A549 (cell line): ENCODE measurements at regions not wholly inside any gene's neighbourhood (a gene's known extent, or its start where the extent isn't known, plus 50 kb on each side); places are given as distances from the start of the nearest gene placed in this dataset.

Experiments used
- CTCF ChIP-seq: fragments of >200 bp; sonication (Bioruptor Twin); formaldehyde crosslinking; IDR thresholded peaks from 3 replicates; pipeline ENCODE4 v1.5.1; 2016
- EHMT2 ChIP-seq: fragments of 200-600 bp; sonication (generic); IDR thresholded peaks from 2 replicates; pipeline ENCODE4 v1.6.1; 2016; ENCODE audit warnings: antibody characterized with exemption, low read depth, mild to moderate bottlenecking, moderate library complexity
- ELK1 ChIP-seq: fragments of 150-350 bp; IDR thresholded peaks from 2 replicates; pipeline ENCODE4 v1.6.1; 2014; ENCODE audit warnings: low read depth, mild to moderate bottlenecking, low read length
- EP300 ChIP-seq, 2 experiments: fragments of >200 bp; sonication (Bioruptor Twin); formaldehyde crosslinking; IDR thresholded peaks; 2 replicates in 1 of 2; 3 replicates in 1 of 2; pipeline ENCODE4 v1.6.1; 2016 to 2017
- FOXS1 ChIP-seq: fragments of 250-450 bp; sonication (Bioruptor Pico); IDR thresholded peaks from 2 replicates; pipeline ENCODE4 v1.5.0; 2020; ENCODE audit warnings: mild to moderate bottlenecking, moderate library complexity
- MAFK ChIP-seq: fragments of 450-650 bp; IDR thresholded peaks from 2 replicates; pipeline ENCODE4 v1.6.1; 2014; ENCODE audit not compliant: partially characterized antibody
- NR3C1 ChIP-seq: fragments of >200 bp; sonication (Bioruptor Twin); formaldehyde crosslinking; IDR thresholded peaks from 3 replicates; pipeline ENCODE4 v1.6.1; 2017
- PHF8 ChIP-seq: fragments of 200-600 bp; sonication (generic); IDR thresholded peaks from 2 replicates; pipeline ENCODE4 v1.6.1; 2016; ENCODE audit warnings: low read depth, mild to moderate bottlenecking, antibody characterized with exemption, moderate library complexity, borderline replicate concordance
- POLR2A ChIP-seq: IDR thresholded peaks from 2 replicates; pipeline ENCODE4 v1.6.1; 2012; ENCODE audit warnings: mild to moderate bottlenecking, low read length
- ZC3H11A ChIP-seq: fragments of 450-650 bp; IDR thresholded peaks from 2 replicates; pipeline ENCODE4 v1.6.1; 2014; ENCODE audit warnings: antibody characterized with exemption, mild to moderate bottlenecking
- TF ChIP-seq, protein P1 (sequence below): IDR thresholded peaks from 2 replicates; pipeline ENCODE4 v1.6.1; 2012
- TF ChIP-seq, protein P2 (sequence below): fragments of 250-450 bp; sonication (Bioruptor Pico); IDR thresholded peaks from 2 replicates; pipeline ENCODE4 v1.5.0; 2020; ENCODE audit warnings: low read depth, mild to moderate bottlenecking, moderate library complexity

- TF ChIP-seq ZC3H11A (no peak), CTCF (no peak), NR3C1 (no peak), ELK1 (no peak), EHMT2 (no peak), MAFK (no peak), EP300 (IDR thresholded peaks at IDR 0.05) (no peak), PHF8 (no peak), FOXS1 (CRISPR knock-in tag) (no peak), POLR2A (no peak)
- TF ChIP-seq, protein P1, sequence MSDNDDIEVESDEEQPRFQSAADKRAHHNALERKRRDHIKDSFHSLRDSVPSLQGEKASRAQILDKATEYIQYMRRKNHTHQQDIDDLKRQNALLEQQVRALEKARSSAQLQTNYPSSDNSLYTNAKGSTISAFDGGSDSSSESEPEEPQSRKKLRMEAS, result no peak
- TF ChIP-seq, protein P2, sequence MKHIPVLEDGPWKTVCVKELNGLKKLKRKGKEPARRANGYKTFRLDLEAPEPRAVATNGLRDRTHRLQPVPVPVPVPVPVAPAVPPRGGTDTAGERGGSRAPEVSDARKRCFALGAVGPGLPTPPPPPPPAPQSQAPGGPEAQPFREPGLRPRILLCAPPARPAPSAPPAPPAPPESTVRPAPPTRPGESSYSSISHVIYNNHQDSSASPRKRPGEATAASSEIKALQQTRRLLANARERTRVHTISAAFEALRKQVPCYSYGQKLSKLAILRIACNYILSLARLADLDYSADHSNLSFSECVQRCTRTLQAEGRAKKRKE (CRISPR knock-in tag), result no peak
Observed at GRCh38 chr2:236763857-236764256, 194.2 kb downstream of the ACKR3 start.
